GM19240 (cell line): ENCODE measurements at regions not wholly inside any gene's neighbourhood (a gene's known extent, or its start where the extent isn't known, plus 50 kb on each side); places are given as distances from the start of the nearest gene placed in this dataset.

Source experiments
- DNase-seq: peaks from one replicate; pipeline ENCODE4 v3.0.0; 2011; ENCODE audit warnings: low spot score; ENCODE audit not compliant: insufficient read length

GRCh38 chr19:29395111-29395733, 130.6 kb upstream of the VSTM2B start:
- DNase-seq, result no peak

DNA sequence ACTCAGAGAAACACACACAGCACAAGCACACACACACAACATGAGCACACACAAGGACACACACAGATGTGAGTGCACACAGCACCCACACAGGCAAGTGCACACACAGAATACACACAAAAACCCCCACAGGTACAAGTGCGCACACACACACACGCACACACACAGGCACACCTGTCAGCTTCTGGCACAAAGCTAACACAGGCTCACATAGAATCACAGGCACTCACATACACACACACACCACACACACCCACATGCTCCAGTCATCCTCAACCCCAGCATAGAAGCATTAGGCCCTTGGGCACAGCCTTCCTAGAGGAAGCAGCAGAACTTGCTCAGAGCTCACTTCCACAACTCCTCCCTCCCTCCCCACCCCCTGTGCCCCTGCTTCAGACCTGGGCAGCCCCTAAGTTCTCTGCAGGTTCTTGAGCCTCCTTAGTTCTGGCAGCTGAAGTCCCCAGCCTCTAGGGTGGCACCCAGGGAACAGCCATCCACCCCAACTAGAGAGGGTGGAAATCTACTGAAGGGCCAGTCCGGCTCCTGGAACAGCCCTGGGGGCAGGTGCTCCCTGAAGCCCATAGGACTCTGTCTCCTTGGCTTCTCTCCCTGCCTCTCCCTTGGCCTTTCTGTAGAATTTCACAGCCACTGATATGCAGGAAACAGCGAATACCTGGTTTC, 129.9 kb upstream of the VSTM2B start:
- DNase-seq, result no peak

- no peak for DNase-seq
Measured at GRCh38 chr19:29396925-29397324, 128.9 kb upstream of the VSTM2B start.

DNA sequence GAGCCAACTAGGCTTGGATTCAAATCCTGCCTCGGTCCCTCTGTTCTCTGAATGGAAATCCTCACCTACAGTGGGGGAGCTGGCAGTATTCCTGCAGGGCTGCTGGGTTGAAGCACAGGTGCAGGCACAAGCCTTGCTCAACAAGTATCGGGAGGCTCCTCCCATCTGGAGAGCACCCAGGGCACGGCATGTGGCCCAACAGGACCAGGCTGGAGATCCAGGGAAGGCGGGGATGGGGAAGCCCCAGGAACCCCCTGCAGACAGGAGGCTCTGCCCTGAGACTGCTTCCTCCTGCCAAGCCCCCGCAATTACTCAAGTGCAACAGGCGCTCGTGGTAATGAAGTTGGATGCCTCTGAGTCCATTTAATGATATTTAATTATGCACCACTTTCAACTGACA, 128.0 kb upstream of the VSTM2B start:
- no peak for DNase-seq

GRCh38 chr19:29399804-29400203, 126.0 kb upstream of the VSTM2B start:
- no peak for DNase-seq

DNA sequence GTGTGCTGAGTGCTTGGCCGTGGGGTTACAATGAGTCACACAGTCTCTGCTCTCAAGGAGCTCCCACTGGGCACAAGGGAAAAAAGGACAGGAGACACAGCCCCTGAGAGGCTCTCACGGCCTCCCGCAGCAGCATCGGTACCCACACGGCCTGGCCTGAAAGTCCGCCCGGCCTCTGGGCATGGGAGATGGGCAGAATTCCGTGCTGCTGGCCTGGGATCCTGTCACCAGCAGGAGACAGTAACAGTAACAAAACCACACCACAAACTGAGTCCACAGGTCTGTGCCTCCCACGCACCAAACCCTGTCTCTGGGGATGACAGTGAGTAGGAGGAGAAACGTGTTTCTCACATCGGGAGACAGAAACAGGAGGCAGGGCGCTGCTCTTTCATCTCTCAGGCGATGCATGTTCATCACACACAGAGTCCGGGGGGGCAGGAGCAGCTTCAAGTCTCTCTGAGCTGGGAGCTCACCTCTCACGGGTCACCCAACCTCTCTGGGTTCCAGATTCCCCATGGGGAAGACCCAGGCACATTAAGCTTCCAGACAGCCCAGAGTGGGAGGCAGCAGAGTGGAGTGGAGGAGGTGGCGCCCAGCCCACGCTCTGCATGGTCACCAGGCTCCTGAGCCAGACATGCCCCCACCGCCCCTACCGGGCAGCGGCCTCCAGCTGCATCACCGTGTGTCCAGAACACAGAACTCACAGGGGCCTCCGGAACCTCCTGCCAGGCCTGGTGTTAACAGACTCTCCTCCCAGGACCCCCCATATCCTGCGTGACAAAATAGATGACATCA, 124.7 kb upstream of the VSTM2B start:
- DNase-seq, result no peak

DNA sequence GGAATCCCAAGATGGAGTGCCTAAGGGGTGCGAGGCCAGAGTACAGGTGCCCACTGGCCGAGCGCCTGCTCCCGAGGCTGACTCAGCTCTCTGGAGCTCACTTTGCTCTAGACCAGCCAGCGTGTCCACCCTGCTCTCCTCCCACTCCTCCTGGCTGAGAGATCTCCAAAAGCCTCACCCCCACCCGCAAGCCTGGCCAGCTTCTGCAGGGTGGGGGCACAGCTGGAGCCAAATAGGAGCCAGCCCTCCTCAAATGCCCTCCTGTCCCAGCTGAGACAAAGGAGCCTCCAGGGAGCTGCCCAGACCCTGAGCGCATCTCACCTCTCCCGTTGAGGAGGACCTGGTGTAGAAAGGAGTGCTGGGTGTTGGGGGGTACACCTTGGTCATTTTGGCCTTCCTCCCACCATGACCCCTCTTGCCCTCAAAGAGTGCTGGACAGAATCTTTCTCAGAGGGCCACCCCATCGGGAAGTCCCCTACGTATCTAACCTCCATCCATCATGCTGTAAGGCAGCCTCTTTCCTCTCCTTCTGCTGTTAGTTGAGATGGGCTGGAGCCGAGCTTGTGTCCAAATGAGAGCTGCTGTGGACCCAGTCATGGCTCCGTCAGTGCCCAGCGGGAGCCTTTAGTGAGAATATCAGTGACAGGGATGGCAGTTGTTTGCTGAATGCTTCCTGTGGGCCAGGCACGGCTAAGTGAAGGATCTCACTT, 123.9 kb upstream of the VSTM2B start:
- no peak for DNase-seq

- no peak for DNase-seq
Measured at GRCh38 chr19:29402563-29402962, 123.2 kb upstream of the VSTM2B start.

- no peak for DNase-seq
Measured at GRCh38 chr19:29404015-29404414, 121.8 kb upstream of the VSTM2B start.

DNA sequence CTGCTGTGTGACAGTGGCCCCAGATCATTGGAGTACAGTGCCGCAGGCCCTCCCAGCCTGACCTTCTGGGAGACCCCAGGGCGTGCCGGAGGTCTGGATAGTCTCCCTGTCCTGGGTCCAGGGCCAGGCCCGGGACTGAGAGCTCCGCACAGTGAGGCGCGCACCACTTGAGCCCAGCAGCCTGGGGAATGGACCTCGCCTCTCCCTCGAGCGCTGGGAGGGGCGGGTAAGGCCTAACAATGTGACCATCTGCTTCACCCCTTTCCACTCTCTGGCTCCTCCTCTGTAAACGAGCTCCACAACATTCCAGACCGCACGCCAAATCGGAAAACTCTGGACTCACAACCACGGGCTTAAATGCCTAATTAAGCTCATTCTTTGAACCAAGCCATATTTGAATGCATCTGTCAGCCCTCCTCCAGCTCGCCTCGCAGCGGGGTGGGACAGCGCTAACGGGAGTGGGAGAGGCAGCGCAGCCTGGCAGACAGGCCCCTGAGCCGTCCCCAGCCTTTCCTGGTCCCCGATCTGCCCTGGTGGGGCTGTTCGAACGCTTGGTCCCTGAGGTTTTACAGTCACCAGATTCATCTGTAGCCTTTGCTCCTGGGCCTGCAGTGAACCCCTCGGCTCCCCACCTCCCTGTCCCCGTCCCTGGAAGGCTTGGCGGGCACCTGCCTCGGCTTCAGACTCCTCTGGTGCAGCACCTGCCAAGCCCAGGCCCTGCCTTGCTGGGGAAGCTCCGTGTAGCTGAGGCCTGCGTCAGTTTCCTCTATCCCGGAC, 120.7 kb upstream of the VSTM2B start:
- no peak for DNase-seq

GRCh38 chr19:29405728-29405995, 120.1 kb upstream of the VSTM2B start:
- DNase-seq, result no peak

- no peak for DNase-seq
Measured at GRCh38 chr19:29409076-29409862, 116.5 kb upstream of the VSTM2B start.

- no peak for DNase-seq
Measured at GRCh38 chr19:29410601-29411000, 115.2 kb upstream of the VSTM2B start.

DNA sequence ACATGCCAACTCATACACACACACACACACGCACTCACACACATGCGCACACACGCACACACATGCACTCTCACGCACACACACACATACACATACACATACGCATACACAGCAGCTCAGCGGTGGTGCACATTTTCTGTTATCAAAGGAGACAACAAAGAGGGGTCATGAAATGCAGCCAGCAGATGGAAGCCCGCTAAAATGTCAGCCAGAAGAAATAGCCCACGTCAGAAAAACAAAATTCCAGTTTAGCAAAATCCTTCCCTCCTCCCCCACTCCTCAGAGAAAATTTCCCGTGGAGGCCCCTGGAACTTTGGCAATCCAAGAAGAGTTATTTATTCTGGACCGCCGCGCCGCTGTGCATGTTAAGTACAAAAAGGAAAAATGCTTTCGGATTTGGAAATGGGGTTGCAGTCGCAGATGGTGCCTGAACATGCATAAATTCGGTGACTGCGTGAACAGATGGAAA, 114.6 kb upstream of the VSTM2B start:
- no peak for DNase-seq

- no peak for DNase-seq
Measured at GRCh38 chr19:29413435-29413834, 112.4 kb upstream of the VSTM2B start.

- no peak for DNase-seq
Measured at GRCh38 chr19:29415507-29415906, 110.3 kb upstream of the VSTM2B start.

GRCh38 chr19:29417048-29417447, 108.7 kb upstream of the VSTM2B start:
- no peak for DNase-seq

- DNase-seq, result no peak
Measured at GRCh38 chr19:29418201-29418600, 107.6 kb upstream of the VSTM2B start.

- no peak for DNase-seq
Measured at GRCh38 chr19:29420065-29420464, 105.7 kb upstream of the VSTM2B start.

- DNase-seq, result no peak
Measured at GRCh38 chr19:29420482-29421195, 105.2 kb upstream of the VSTM2B start.
